NCI-H345 treated with DMSO at 0.1 percent for 48 hours (cell line): ENCODE measurements at regions not wholly inside any gene's neighbourhood (a gene's known extent, or its start where the extent isn't known, plus 50 kb on each side); places are given as distances from the start of the nearest gene placed in this dataset.

Experiments used
- DNase-seq: peaks from one replicate; lab custom pipeline; 2025; ENCODE audit not compliant: unreplicated experiment; lab: John Stamatoyannopoulos, UW

DNA sequence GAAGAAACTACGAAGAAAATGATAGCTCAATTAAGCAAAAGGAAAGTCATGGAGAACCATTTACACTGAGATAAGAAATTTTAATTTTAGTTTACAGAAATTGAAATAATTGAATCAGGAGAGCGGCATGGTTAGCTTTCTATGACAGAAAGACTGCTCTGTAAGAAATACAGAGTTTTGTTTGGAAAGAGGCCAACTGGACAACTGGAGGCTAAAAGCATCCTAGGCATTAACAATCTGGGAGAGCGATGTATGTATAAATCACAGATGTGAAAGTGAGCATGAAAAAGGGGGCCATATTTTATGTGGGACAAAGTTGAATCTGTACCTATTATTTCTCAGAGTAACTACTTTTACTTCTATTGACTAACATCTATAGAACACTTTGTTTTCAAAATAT, 1608.8 kb upstream of the PCDH20 start:
- no peak for DNase-seq

DNA sequence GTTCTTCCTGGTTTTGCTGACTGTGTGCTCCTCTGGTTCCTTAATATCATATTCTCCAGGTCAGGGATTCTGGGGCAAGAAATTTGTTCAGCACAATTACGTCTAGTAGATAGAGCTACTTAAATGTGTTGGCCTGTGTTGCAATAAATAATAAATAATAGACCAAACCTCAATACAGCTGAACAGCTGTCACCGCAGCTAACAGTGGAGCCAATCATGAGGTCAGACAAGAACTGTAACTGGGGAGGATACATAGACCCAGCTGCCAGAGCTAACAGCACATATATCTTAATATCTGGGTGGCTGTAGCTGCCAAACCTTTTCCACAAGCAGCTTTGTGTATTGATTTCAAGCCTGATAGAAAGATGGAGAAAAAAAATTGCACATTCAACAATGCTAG, 1596.3 kb upstream of the PCDH20 start:
- no peak for DNase-seq

DNA sequence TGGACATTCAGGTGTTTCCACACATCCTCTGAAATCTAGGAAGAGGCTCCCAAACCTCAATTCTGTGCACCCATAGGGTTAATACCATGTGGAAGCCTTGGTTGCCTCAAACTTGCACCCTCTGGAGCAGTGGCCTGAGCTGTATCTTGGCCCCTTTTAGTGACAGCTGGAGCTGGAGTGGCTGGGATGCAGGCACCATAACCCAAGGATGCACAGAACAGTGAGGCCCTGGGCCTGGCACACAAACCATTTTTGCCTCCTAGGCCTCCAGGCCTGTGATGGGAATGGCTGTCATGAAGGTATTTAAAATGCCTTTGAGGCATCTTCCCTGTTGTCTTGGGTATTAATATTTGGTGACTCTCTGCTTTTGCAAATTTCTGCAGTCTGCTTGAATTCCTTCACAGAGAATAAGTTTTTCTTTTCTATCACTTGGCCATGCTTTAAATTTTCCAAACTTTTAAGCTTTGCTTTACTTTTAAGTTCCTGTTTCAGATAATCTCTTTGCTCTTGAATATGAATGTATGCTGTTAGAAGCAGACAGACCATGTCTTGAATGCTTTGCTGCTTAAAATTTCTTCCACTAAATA, 1594.5 kb upstream of the PCDH20 start:
- DNase-seq, result no peak

DNA sequence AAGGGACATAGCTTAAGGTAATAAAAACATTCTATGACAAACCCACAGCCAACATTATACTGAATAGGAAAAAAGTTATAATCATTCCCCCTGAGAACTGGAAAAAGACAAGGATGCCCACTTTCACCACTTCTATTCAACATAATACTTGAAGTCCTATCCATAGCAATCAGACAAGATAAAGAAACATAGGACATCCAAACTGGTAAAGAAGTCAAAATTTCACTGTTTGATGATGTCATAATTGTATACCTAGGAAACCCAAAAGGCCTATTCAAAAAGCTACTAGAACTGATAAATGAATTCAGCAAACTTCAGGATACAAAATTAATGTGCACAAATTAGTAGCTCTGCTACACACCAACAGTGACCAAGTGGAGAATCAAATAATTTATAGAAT, 1590.0 kb upstream of the PCDH20 start:
- DNase-seq, result no peak

DNA sequence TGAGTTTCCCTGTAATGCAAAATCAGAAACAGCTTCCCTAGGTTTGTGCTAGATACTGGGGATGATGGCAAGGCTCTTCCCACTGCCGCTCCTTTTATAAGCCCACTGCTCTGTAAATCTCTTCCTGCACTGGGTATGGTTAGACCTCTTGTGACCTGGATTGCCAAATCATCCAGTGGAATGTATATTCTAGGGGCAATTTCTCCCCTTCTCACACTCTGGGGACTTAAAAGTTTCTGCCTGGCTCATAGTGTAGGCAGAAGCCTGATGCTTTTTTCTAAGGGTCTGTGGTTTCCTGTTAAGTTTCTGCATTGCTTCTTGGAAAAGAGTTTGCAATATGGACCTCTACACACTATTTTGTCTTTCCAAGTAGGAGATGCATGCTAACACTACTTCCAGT, 1582.0 kb upstream of the PCDH20 start:
- DNase-seq, result no peak

DNA sequence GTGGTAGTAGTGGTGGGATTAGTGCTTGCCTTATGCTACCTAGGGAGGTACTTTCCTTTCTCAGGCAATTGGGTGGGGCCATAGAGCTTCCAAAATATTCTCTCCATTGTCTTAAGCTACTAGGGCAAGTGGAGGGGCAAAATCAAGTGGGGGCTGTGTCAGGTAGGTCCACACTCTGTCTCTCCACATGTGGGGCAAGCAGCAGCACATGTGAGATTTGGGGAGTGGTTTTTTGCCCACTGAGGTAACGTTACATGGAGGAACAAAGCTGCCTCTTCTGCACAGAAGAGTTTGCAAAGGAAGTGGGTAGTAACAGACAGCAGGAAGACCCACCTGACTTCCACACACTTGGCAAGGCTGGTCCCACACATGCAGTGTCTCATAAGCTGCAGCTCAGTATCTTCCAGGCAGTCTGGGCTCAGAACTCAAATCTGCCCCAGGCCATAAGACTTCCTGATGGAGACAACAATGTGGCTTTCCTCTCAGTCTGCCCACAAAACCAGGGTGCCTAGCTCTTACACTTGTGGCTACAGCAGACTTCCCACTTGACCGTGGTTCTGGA, 1581.5 kb upstream of the PCDH20 start:
- DNase-seq, result no peak

DNA sequence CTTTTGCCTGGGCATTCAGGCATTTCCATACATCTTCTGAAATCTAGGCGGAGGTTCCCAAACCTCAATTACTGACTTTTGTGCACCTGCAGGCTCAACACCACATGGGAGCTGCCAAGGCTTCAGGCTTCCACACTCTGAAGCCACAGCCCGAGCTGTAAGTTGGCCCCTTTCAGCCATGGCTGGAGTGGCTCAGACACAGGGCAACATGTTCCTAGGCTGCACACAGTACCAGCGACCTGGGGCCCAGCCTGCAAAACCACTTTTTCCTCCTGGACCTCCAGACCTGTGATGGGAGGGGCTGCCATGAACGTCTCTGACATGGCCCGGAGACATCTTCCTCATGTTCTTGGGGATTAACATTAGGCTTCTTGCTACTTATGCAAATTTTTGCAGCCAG, 1558.2 kb upstream of the PCDH20 start:
- no peak for DNase-seq

DNA sequence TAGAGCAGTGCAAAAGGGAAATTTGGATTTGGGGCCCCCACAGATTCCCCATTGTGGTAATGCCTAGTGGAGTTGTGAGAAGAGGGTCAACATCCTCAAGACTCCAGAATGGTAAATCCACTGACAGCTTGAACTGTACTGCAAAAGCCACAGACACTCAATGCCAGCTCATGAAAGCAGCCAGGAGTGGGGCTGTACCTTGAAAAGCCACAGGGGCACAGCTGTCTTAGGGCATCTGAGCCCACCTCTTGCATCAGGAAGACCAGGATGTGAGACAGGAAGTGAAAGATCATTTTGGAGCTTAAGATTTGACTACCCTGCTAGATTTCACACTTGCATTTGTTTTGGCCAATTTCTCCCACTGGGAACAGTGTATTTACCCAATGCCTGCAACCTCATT, 1548.9 kb upstream of the PCDH20 start:
- DNase-seq, result no peak

DNA sequence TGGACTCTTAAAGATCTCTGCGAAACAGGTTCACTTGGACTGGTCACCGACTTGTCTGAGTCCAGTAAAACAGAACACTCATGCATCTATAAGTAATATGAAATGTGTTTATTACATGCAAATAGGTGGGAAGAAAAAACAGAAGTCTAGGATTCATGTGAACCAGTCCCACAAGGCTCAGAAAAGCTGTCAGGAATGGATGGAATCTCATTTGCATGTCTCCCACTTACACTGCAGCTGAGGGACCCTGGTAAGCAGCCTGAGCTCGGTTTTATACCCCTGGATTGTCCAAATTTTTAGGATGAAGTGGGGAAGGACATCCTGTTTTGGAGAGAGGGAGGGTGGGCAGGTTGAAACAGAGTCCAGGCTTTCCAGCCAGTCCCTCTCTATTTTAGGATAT, 1545.1 kb upstream of the PCDH20 start:
- DNase-seq, result no peak

DNA sequence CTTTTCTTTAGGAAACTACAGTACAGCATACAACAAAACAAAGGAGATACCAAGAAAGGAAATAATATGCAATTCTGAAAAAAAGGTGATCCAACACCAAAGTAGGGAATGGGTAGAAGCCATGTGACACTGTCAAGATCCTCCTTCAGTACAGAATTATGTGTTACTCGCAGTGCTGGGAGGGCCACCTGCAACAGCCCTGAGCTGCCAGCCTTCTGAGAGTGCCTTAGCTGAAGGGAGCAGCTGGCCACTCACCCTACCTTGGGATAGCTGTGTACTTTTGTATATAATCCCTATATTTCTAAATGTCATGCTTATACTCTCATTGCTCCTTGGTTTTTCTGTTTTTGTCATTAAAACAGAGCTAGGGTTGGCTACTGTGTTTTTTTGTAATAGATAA, 1518.2 kb upstream of the PCDH20 start:
- no peak for DNase-seq

DNA sequence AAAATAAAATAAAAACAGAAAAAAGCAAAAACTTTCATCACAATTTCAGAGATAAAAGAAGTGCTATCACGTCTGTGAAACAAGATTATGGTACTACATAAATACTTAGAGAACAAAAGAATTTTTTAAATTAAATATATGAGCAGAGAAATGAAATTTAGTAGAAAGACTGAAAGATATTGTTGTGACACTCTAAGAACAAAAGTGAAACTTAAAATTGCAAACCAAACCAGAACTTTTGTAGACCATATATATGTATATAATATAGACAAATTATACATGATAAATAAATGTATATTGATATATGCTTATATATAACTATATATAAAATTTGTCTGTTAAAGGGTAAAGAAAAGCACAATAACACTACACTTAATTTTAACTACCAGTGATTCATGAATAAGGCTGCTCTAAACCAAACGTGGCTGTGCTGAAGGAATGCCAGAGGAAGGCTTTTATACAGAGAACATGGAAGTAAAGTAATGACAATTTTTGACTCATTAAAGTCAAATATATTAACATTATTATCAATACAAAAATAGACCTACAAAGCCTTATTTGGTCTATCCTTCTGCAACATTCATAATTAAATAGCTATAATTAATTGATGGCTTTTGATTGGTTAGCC, 1516.7 kb upstream of the PCDH20 start:
- DNase-seq, result no peak

DNA sequence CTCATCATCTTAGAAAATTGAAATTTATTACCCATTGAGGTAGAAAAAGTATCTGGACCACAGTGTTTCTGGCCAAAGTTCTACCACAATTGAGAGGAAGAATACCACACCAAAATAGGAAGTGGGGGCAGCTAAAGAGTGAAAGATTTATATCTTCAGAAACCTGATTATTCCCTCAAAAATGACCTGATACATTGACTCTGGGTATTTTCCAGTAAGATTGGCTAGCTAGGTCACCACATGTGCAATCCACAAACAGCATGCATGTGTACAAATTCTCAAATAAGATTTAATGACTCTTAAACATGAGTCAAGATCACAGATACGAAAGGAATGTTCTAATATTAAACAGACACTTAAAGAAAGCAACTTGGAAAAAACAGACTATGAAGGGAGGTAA, 1516.2 kb upstream of the PCDH20 start:
- no peak for DNase-seq

DNA sequence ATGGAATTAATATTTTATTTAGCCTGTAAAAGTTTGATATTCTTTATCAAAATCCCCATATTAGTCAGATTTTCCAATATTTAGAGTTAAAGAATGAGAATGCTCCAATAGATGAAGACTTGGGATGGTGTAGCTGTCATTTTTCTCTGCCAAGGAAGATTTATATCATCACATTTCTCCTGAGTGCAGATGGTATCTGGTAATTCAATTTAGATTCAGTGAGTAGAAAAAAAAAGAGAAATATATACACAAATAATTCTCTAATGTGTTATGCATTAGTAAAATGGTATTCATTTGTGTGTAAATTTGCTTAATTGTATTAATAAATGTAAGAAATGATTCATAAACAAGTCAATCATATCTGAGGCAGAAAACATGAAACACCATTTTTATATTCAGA, 1508.7 kb upstream of the PCDH20 start:
- DNase-seq, result no peak

DNA sequence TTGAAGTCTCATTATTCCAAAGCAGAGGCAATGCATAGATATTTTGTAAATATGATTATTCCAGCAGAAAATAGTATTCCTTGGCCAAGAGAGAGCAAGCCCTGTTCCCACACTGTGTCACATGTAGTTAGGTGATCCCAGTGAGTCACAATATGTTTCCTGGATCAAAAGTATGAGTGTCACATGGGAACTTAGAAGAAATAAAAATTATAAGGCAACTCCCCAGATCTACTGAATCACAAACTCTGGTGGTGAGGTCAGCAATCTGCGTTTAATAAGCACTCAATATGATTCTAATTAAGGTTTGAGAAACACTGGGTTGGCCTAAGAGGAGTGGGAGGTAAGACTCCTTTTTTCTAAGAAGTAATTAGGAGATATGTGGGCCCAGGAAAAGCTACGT, 1504.5 kb upstream of the PCDH20 start:
- no peak for DNase-seq

DNA sequence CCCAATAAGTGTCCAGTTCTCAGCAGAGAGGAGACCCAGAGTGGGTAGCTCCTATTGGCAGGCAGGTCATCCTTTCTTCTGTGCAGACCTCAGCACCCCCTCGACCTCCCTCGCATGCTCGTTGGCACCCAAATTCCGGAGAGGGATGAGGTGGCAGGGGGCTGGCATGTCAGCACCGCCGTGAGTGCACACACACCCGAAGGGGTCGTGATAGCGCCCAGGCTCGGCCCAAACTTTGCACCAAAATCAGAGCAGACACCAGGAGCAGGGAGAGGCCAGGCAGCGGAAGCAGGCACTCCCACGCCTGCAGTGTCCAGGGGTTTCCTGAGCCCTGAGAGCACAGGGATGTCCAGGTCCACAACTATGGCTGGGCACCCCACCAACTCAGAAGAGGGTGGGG, 1503.8 kb upstream of the PCDH20 start:
- no peak for DNase-seq

DNA sequence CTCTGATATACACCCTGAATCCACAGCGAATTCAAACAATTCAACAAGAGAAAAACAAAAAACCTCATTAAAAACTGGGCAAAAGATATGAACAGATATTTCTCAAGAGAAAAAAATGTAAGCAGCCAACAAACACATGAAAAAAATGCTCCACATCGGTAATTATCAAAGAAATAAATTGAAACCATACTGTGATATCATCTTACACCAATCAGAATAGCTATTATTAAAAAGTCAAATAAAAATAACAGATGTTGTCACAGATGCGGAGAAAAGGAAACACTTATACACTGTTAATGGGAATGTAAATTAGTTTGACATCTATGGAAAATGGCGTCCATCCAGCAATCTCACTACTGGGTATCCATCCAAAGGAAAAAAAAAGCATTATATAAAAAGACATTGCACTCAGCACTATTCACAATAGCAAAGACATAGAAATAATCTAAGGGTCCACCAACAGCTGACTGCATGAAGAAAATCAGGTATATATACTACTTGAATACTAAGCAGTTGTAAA, 1495.0 kb upstream of the PCDH20 start:
- DNase-seq, result no peak

DNA sequence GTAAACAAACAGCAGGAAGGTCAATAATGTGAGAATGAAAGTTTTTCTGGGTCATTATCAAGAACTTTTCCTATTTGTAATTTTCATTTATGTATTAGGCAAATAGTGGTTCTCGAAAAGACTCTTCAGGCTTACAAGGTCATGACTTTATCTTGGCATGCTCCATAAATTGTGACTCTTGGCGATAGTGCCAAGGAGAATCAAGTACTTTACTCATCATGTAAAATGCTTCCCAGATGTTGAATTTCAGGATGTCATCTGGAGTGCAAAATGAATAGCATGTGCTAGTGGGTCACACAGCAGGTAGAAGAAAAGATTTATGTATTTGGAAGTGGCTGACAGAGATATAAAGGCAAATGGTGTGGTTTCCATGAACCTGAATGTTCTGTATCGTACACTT, 1492.7 kb upstream of the PCDH20 start:
- no peak for DNase-seq

DNA sequence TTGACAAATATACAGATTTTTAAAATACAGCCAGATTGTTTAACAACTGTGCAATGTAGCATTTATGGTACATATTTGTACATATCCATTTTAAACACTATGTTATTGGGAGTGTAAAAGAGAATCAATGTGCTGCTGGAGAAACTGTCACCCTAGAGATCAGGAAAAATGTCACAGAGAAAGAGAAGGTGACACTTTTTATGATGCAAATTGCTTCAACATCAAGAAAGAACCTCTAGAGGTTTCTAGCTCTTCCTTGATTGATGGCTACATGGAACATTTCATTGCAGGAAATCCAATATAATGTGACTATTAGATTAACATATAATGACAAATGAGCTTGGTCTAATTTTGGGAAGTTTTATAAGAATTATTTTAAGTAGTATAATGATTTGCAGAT, 1491.2 kb upstream of the PCDH20 start:
- no peak for DNase-seq

DNA sequence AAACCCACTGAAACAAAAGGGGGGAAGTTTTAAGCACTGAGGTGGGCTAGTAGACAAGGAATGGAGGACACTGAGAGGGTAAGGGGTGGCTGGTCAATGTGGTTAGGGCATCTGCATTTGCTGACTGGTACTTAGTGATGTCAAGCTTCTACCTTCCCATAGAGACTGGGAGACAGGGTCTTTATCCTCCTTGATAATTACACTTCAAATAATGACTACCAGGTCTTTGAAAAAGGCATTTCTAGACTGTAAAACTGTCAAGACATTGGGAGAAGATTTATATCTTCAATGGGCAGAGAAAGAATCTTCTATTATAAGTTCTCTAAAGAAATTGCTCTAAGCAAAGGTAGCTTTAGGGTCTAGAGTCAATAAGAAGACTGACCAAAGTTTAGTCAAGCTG, 1490.8 kb upstream of the PCDH20 start:
- DNase-seq, result no peak

DNA sequence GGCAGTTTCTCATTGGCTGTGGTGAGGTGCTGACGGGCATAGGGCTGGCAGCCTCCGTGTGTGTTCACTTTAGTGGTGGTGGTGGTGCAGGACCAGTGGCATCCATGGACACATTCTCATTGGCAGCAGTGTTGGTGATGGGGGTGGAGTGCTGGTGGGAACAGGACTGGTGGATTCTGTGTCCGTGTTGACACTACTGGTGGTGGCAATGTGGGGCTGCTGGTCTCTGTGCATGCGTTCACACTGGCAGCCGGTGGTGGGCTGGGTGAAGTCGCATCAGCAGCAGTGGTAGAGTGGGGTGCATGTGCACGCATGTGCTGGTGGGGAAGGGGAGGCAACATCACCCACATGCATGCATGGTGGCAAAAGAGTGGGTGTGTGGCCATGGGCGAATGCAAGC, 1471.4 kb upstream of the PCDH20 start:
- DNase-seq, result no peak

DNA sequence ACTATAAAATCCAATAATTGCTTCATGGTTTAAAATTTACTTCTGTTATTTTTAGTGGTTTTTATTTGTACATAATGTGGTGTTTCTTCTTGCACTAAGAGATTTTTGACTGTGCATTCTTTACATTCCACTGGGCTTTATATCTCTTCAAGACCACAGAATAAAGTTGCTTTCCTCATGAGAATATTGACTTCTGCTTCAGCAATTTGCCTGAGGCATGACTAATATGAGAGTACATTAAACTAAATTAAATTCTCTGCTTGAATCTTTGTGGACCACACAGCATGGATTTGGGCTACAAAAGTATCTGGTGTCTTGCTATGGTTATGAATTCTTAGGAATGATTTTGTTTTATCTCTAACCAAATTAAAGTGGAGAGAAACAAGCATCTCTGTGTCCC, 1463.4 kb upstream of the PCDH20 start:
- no peak for DNase-seq

DNA sequence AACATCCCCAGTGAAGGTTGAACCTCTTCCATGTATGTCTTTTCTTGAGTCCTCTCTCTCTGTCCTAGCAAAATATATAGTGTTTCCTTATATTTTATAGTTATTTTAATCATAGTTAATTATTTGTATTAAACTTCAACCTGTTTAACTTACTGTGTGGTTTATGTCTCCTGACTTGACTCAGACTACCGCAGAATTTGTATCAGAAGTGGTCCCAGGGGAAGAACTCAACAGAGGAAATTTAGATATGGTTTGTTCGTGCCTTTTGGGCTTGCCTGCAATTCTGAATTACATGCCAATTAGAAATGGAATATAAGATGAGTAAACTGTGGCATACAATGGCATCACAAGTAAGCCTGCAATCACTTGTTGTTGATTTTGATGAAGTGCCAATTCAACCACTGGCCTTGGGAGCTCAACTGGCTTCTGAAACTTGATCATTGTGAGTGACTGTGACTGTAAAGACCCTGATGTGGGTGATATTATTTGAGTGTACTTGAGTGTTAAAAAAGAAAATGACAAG, 1459.5 kb upstream of the PCDH20 start:
- peak; percentile 15 for DNase-seq

DNA sequence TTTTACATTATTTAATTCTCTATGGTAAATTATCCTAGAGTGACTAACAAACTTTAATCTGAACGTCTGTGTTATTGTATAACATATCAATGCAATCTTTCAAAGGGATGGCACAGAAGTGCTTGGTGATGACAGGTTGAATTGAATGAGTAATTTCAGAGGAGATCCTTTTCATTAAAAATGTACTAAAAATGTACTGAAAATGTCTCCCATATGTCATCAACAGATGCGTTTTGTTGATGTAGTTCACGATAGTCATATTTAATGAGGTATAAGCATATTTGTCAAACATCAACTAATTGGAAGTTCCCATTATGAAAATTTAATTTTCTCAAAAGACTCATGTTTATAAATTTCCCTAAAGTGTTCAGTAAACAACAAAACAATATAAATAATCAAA, 1434.7 kb upstream of the PCDH20 start:
- no peak for DNase-seq
